Astrocyte (in vitro differentiated cells and primary cell): ENCODE measurements at regions not wholly inside any gene's neighbourhood (a gene's known extent, or its start where the extent isn't known, plus 50 kb on each side); places are given as distances from the start of the nearest gene placed in this dataset.
"Not testable (repeated sequence)": the region's sequence is repeated elsewhere in the genome, so short reads cannot be mapped to it uniquely, and the experiment has no call there.

Experiments used
- DNase-seq: peaks from one replicate; pipeline ENCODE4 v3.0.0-alpha.2; 2010; ENCODE audit warnings: low read depth
- FAIRE-seq: peaks from 2 replicates; lab custom pipeline; 2011; peaks lifted over from hg19 to GRCh38; lab: Jason Lieb, UNC
- H2AFZ ChIP-seq: 2 replicates; pipeline ENCODE4 v1.6.0; 2012; ENCODE audit warnings: low read depth, low read length, inconsistent platforms
- H3K27ac ChIP-seq: 2 replicates; pipeline ENCODE4 v1.5.1; 2011; ENCODE audit warnings: low read depth, low read length, inconsistent platforms
- H3K27me3 ChIP-seq: 2 replicates; pipeline ENCODE4 v1.6.0; 2011; ENCODE audit warnings: low read length, inconsistent platforms; ENCODE audit not compliant: insufficient read depth
- H3K36me3 ChIP-seq: 2 replicates; pipeline ENCODE4 v1.5.1; 2011; ENCODE audit warnings: low read length, inconsistent platforms; ENCODE audit not compliant: insufficient read depth
- H3K4me1 ChIP-seq: 2 replicates; pipeline ENCODE4 v1.5.1; 2011; ENCODE audit warnings: low read length, inconsistent platforms; ENCODE audit not compliant: insufficient read depth
- H3K4me2 ChIP-seq: 2 replicates; pipeline ENCODE4 v1.6.0; 2012; ENCODE audit warnings: low read length, inconsistent platforms
- H3K4me3 ChIP-seq: 2 replicates; pipeline ENCODE4 v1.5.1; 2011; ENCODE audit warnings: low read depth, mild to moderate bottlenecking, low read length, inconsistent platforms; ENCODE audit not compliant: insufficient read depth
- H3K79me2 ChIP-seq: 2 replicates; pipeline ENCODE4 v1.6.0; 2012; ENCODE audit warnings: mild to moderate bottlenecking, low read length, inconsistent platforms; ENCODE audit not compliant: insufficient read depth
- H3K9ac ChIP-seq: 2 replicates; pipeline ENCODE4 v1.6.0; 2012; ENCODE audit warnings: mild to moderate bottlenecking, low read length, inconsistent platforms
- H3K9me3 ChIP-seq: 2 replicates; pipeline ENCODE4 v1.5.1; 2012; ENCODE audit warnings: low read depth, mild to moderate bottlenecking, low read length, inconsistent platforms; ENCODE audit not compliant: insufficient read depth
- H4K20me1 ChIP-seq: 2 replicates; pipeline ENCODE4 v1.6.0; 2012; ENCODE audit warnings: low read length, inconsistent platforms; ENCODE audit not compliant: insufficient read depth
- H3K27ac Mint-ChIP-seq: one replicate; pipeline ENCODE4 v1.8.0; 2021; ENCODE audit warnings: mild to moderate bottlenecking, mixed read lengths; ENCODE audit not compliant: unreplicated experiment
- H3K27me3 Mint-ChIP-seq: one replicate; pipeline ENCODE4 v1.8.0; 2021; ENCODE audit warnings: low read depth, mixed read lengths; ENCODE audit not compliant: unreplicated experiment
- H3K36me3 Mint-ChIP-seq: one replicate; pipeline ENCODE4 v1.8.0; 2021; ENCODE audit warnings: low read depth, mixed read lengths; ENCODE audit not compliant: unreplicated experiment
- H3K4me1 Mint-ChIP-seq: one replicate; pipeline ENCODE4 v1.8.0; 2021; ENCODE audit warnings: low read depth, mixed read lengths; ENCODE audit not compliant: unreplicated experiment
- H3K4me3 Mint-ChIP-seq: one replicate; pipeline ENCODE4 v1.8.0; 2021; ENCODE audit warnings: mild to moderate bottlenecking, moderate library complexity, mixed read lengths; ENCODE audit not compliant: unreplicated experiment
- H3K9me3 Mint-ChIP-seq: one replicate; pipeline ENCODE4 v1.8.0; 2021; ENCODE audit warnings: mild to moderate bottlenecking, mixed read lengths; ENCODE audit not compliant: unreplicated experiment
- EZH2 ChIP-seq: IDR thresholded peaks from 2 replicates; pipeline ENCODE4 v1.6.1; 2012; ENCODE audit warnings: mild to moderate bottlenecking, low read length, inconsistent platforms; ENCODE audit not compliant: insufficient read depth
- TF ChIP-seq, protein P1 (sequence below): IDR thresholded peaks from 2 replicates; pipeline ENCODE4 v1.5.1; 2011; ENCODE audit warnings: low read depth, mild to moderate bottlenecking, inconsistent platforms, low read length, moderate library complexity; ENCODE audit not compliant: insufficient read depth

- Mint-ChIP-seq H3K27me3 (no peaks in the 10 kb centered on the region), H3K4me3 (peak overlapping the region; percentile 64), H3K9me3 (peaks cover 2% of the 10 kb centered on the region), H3K4me1 (peaks cover 31% of the 10 kb centered on the region), H3K36me3 (no peaks in the 10 kb centered on the region), H3K27ac (peak overlapping the region; percentile 87)
- Histone ChIP-seq H3K9me3 (no peaks in the 10 kb centered on the region), H3K9ac (no peak overlapping the region), H4K20me1 (no peaks in the 10 kb centered on the region), H3K4me1 (peaks cover 4% of the 10 kb centered on the region), H3K4me3 (no peak overlapping the region), H2AFZ (no peak overlapping the region), H3K79me2 (no peaks in the 10 kb centered on the region), H3K27ac (no peak overlapping the region), H3K36me3 (no peaks in the 10 kb centered on the region), H3K4me2 (peak overlapping the region; percentile 31), H3K27me3 (no peaks in the 10 kb centered on the region)
- DNase-seq = peak; percentile 87
- peak; percentile 29 for FAIRE-seq
- no peak for TF ChIP-seq EZH2
- TF ChIP-seq, protein P1, sequence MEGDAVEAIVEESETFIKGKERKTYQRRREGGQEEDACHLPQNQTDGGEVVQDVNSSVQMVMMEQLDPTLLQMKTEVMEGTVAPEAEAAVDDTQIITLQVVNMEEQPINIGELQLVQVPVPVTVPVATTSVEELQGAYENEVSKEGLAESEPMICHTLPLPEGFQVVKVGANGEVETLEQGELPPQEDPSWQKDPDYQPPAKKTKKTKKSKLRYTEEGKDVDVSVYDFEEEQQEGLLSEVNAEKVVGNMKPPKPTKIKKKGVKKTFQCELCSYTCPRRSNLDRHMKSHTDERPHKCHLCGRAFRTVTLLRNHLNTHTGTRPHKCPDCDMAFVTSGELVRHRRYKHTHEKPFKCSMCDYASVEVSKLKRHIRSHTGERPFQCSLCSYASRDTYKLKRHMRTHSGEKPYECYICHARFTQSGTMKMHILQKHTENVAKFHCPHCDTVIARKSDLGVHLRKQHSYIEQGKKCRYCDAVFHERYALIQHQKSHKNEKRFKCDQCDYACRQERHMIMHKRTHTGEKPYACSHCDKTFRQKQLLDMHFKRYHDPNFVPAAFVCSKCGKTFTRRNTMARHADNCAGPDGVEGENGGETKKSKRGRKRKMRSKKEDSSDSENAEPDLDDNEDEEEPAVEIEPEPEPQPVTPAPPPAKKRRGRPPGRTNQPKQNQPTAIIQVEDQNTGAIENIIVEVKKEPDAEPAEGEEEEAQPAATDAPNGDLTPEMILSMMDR = no peak
Observed at GRCh38 chr3:104437131-104437750, 929.5 kb upstream of the ALCAM start.

DNA sequence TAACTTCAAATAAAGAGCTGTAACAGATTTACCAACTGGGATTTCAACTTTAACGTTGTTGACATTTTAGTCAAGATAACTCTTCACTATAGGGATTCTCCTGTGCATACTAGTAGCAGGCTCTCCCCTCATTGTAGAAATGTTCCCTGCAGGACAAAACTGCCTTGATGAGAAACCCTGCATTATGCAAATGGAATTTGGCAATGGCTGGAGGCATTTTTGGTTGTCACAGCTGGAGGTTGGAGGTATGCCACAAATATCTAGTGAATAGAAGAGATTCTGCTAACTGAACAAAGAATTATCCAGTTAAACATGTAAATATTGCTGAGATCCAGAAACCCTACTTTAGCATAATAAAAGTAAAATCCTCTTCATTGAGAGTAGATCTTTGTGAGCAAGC lies 928.8 kb upstream of the ALCAM start:
- no peak overlapping the region for H3K27ac ChIP-seq
- H3K79me2 ChIP-seq = no peaks in the 10 kb centered on the region
- TF ChIP-seq, protein P1 = no peak
- no peak for TF ChIP-seq EZH2
- FAIRE-seq (no peak), DNase-seq (peak; percentile 81)
- H3K27me3 ChIP-seq = no peaks in the 10 kb centered on the region
- no peaks in the 10 kb centered on the region for H3K36me3 Mint-ChIP-seq
- no peak overlapping the region for H2AFZ ChIP-seq
- peaks cover 2% of the 10 kb centered on the region for H3K9me3 Mint-ChIP-seq
- peak overlapping the region; percentile 87 for H3K27ac Mint-ChIP-seq
- no peaks in the 10 kb centered on the region for H4K20me1 ChIP-seq
- no peak overlapping the region for H3K4me2 ChIP-seq
- H3K27me3 Mint-ChIP-seq = no peaks in the 10 kb centered on the region
- H3K4me3 ChIP-seq = no peak overlapping the region
- H3K4me1 ChIP-seq = peaks cover 4% of the 10 kb centered on the region
- H3K9ac ChIP-seq = no peak overlapping the region
- H3K36me3 ChIP-seq = no peaks in the 10 kb centered on the region
- peaks cover 31% of the 10 kb centered on the region for H3K4me1 Mint-ChIP-seq
- no peak overlapping the region for H3K4me3 Mint-ChIP-seq
- H3K9me3 ChIP-seq = no peaks in the 10 kb centered on the region

- H3K4me3 ChIP-seq = no peak overlapping the region
- no peaks in the 10 kb centered on the region for H3K79me2 ChIP-seq
- DNase-seq = no peak
- no peaks in the 10 kb centered on the region for H3K36me3 Mint-ChIP-seq
- no peak overlapping the region for H3K27ac ChIP-seq
- TF ChIP-seq, protein P1 = no peak
- no peak for TF ChIP-seq EZH2
- H3K4me3 Mint-ChIP-seq = no peak overlapping the region
- H3K4me1 ChIP-seq = peaks cover 4% of the 10 kb centered on the region
- no peak overlapping the region for H2AFZ ChIP-seq
- no peaks in the 10 kb centered on the region for H3K27me3 ChIP-seq
- H3K9ac ChIP-seq = no peak overlapping the region
- H3K27ac Mint-ChIP-seq = no peak overlapping the region
- peaks cover 31% of the 10 kb centered on the region for H3K4me1 Mint-ChIP-seq
- no peaks in the 10 kb centered on the region for H3K36me3 ChIP-seq
- no peaks in the 10 kb centered on the region for H3K9me3 Mint-ChIP-seq
- H3K27me3 Mint-ChIP-seq = no peaks in the 10 kb centered on the region
- FAIRE-seq = no peak
- H4K20me1 ChIP-seq = no peaks in the 10 kb centered on the region
- no peak overlapping the region for H3K4me2 ChIP-seq
- no peaks in the 10 kb centered on the region for H3K9me3 ChIP-seq
Observed at GRCh38 chr3:104438706-104439105, 928.0 kb upstream of the ALCAM start.

DNA sequence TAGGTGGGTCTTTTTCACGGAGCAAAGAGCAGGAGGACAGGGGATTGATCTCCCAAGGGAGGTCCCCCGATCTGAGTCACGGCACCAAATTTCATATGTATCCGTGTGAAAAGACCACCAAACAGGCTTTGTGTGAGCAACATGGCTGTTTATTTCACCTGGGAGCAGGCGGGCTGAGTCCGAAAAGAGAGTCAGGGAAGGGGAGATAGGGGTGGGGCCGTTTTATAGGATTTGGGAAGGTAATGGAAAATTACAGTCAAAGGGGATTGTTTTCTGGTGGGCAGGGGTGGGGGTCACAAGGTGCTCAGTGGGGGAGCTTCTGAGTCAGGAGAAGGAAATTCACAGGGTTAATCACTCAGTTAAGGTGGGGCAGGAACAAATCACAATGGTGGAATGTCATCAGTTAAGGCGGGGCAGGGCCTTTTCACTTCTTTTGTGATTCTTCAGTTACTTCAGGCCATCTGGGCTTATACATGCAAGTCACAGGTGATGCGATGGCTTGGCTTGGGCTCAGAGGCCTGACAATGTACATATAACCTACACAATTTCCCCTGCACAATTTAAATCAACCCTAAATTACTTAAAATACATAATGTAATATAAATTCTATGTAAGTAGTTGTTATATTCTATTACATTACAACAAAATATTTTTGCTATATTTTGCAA lies 921.3 kb upstream of the ALCAM start:
- H2AFZ ChIP-seq, H3K79me2 ChIP-seq, H3K4me1 Mint-ChIP-seq, H3K4me3 Mint-ChIP-seq, H3K9me3 ChIP-seq, H3K4me3 ChIP-seq, FAIRE-seq, H3K27me3 ChIP-seq, H3K36me3 Mint-ChIP-seq, H3K36me3 ChIP-seq, H3K9ac ChIP-seq, H3K4me2 ChIP-seq, H3K27me3 Mint-ChIP-seq, DNase-seq, H3K4me1 ChIP-seq, H3K27ac ChIP-seq, H4K20me1 ChIP-seq, H3K9me3 Mint-ChIP-seq: not testable (repeated sequence)
- peak overlapping the region; percentile 41 for H3K27ac Mint-ChIP-seq
